ENCODE measurements at regions not wholly inside any gene's neighbourhood (a gene's known extent, or its start where the extent isn't known, plus 50 kb on each side); places are given as distances from the start of the nearest gene placed in this dataset.
"Not testable (repeated sequence)": the region's sequence is repeated elsewhere in the genome, so short reads cannot be mapped to it uniquely, and the experiment has no call there.

DNA sequence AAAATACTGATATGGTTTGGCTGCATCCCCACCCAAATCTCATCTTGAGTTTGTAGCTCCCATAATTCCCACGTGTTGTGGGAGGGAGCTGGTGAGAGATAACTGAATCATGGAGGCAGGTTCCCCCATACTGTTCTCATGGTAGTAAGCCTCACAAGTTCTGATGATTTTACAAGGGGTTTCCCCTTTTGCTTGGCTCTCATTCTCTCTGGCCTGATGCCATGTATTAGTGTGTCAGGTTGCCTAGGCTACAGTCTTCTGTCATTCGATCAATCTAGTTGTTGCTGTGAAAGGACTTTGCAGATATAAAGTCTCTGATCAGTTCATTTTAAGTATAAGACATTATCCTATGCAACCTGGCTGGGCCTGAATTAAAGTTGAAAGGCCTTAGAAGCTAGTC lies 209.3 kb upstream of the MAOA start:
- intact Hi-C loops (cut with DNase I): no loop called here
- Histone ChIP-seq H3K27me3 (no peaks in the 10 kb centered on the region), H3K27ac (no peak overlapping the region), H3K9me3 (peaks cover 0 to 7% of the 10 kb centered on the region in 2 donors), H3K36me3 (no peaks in the 10 kb centered on the region), H3K4me1 (no peaks in the 10 kb centered on the region), H3K4me3 (no peak overlapping the region)
- TF ChIP-seq, protein P1, sequence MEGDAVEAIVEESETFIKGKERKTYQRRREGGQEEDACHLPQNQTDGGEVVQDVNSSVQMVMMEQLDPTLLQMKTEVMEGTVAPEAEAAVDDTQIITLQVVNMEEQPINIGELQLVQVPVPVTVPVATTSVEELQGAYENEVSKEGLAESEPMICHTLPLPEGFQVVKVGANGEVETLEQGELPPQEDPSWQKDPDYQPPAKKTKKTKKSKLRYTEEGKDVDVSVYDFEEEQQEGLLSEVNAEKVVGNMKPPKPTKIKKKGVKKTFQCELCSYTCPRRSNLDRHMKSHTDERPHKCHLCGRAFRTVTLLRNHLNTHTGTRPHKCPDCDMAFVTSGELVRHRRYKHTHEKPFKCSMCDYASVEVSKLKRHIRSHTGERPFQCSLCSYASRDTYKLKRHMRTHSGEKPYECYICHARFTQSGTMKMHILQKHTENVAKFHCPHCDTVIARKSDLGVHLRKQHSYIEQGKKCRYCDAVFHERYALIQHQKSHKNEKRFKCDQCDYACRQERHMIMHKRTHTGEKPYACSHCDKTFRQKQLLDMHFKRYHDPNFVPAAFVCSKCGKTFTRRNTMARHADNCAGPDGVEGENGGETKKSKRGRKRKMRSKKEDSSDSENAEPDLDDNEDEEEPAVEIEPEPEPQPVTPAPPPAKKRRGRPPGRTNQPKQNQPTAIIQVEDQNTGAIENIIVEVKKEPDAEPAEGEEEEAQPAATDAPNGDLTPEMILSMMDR (IDR thresholded peaks at IDR 0.05): no peak
- no peak for DNase-seq (ENCODE audit: low spot score in 2 of 2)

GRCh38 chrX:43448688-43449087 lies 207.4 kb upstream of the MAOA start:
- no peak overlapping the region for H3K4me3 ChIP-seq
- no peaks in the 10 kb centered on the region for H3K36me3 ChIP-seq
- H3K9me3 ChIP-seq: peaks cover 0 to 22% of the 10 kb centered on the region in 2 donors
- no peak for DNase-seq (ENCODE audit: low spot score in 2 of 2)
- H3K27ac ChIP-seq: no peak overlapping the region
- intact Hi-C loops (cut with DNase I): no loop called here
- H3K27me3 ChIP-seq: no peaks in the 10 kb centered on the region
- no peaks in the 10 kb centered on the region for H3K4me1 ChIP-seq
- TF ChIP-seq, protein P1 (IDR thresholded peaks at IDR 0.05): no peak

- Histone ChIP-seq H3K27ac (no peak overlapping the region), H3K4me3 (no peak overlapping the region), H3K9me3 (peaks cover 0 to 22% of the 10 kb centered on the region in 2 donors), H3K27me3 (no peaks in the 10 kb centered on the region), H3K4me1 (no peaks in the 10 kb centered on the region), H3K36me3 (no peaks in the 10 kb centered on the region)
- DNase-seq (ENCODE audit: low spot score in 2 of 2): no peak
- intact Hi-C loops (cut with DNase I): no loop called here
- TF ChIP-seq, protein P1 (IDR thresholded peaks at IDR 0.05): no peak
Observed at GRCh38 chrX:43450355-43450754, 205.7 kb upstream of the MAOA start.

- DNase-seq (ENCODE audit: low spot score in 2 of 2); H3K4me1 ChIP-seq; intact Hi-C loops (cut with DNase I); H3K27me3 ChIP-seq; H3K36me3 ChIP-seq; H3K4me3 ChIP-seq; H3K27ac ChIP-seq: not testable (repeated sequence)
- H3K9me3 ChIP-seq: peaks cover 0 to 22% of the 10 kb centered on the region in 2 donors
Observed at GRCh38 chrX:43451976-43452686, 204.0 kb upstream of the MAOA start.

DNA sequence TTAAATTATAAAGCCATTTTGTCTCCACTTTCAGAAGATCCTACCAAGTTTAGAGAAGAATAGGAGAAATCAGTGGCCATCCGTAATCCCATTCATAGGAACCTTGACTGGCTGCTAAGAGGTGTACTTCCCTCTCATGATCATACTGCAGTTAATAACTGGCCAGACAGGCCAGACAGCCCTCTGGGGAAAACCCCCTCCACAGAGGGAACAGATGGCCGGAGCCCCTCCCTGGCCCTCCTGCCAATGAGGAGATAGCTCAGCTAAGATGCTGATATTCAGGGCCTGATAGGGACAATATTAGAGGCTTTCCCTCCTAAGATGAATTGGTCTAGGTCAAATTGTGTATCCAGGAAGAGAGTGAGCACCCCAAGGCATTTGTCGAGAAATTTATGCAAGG lies 200.0 kb upstream of the MAOA start:
- H3K27ac ChIP-seq: no peak overlapping the region
- H3K4me3 ChIP-seq: no peak overlapping the region
- H3K36me3 ChIP-seq: no peaks in the 10 kb centered on the region
- peaks cover 0 to 21% of the 10 kb centered on the region in 2 donors for H3K9me3 ChIP-seq
- intact Hi-C loops (cut with DNase I): no loop called here
- DNase-seq (ENCODE audit: low spot score in 2 of 2): no peak
- TF ChIP-seq, protein P1 (IDR thresholded peaks at IDR 0.05): no peak
- H3K27me3 ChIP-seq: no peaks in the 10 kb centered on the region
- no peaks in the 10 kb centered on the region for H3K4me1 ChIP-seq

DNA sequence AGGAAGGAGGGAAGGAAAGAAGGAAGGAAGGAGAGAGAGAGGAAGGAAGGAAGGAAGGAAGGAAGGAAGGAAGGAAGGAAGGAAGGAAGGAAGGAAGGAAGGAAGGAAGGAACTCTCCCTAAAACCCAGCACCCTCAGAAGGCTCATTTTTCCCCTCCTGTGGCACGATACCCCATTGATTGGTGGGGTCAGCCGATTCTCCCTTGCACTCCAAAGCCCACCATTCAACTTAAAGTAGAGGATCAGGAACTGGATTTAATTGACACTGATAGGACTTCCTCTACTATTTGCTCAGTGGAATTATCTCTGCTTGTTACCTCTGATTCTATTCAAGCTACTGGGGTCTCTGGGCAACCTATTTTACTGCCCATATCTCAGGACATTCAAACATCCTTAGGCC lies 199.2 kb upstream of the MAOA start:
- no peak overlapping the region for H3K27ac ChIP-seq
- no peaks in the 10 kb centered on the region for H3K4me1 ChIP-seq
- no peaks in the 10 kb centered on the region for H3K27me3 ChIP-seq
- no peak for DNase-seq (ENCODE audit: low spot score in 2 of 2)
- intact Hi-C loops (cut with DNase I): no loop called here
- TF ChIP-seq, protein P1 (IDR thresholded peaks at IDR 0.05): no peak
- H3K4me3 ChIP-seq: no peak overlapping the region
- peaks cover 0 to 14% of the 10 kb centered on the region in 2 donors for H3K9me3 ChIP-seq
- H3K36me3 ChIP-seq: no peaks in the 10 kb centered on the region

Measured in ascending aorta (tissue), 2 donors.